ENCODE measurements at regions not wholly inside any gene's neighbourhood (a gene's known extent, or its start where the extent isn't known, plus 50 kb on each side); places are given as distances from the start of the nearest gene placed in this dataset.

DNA sequence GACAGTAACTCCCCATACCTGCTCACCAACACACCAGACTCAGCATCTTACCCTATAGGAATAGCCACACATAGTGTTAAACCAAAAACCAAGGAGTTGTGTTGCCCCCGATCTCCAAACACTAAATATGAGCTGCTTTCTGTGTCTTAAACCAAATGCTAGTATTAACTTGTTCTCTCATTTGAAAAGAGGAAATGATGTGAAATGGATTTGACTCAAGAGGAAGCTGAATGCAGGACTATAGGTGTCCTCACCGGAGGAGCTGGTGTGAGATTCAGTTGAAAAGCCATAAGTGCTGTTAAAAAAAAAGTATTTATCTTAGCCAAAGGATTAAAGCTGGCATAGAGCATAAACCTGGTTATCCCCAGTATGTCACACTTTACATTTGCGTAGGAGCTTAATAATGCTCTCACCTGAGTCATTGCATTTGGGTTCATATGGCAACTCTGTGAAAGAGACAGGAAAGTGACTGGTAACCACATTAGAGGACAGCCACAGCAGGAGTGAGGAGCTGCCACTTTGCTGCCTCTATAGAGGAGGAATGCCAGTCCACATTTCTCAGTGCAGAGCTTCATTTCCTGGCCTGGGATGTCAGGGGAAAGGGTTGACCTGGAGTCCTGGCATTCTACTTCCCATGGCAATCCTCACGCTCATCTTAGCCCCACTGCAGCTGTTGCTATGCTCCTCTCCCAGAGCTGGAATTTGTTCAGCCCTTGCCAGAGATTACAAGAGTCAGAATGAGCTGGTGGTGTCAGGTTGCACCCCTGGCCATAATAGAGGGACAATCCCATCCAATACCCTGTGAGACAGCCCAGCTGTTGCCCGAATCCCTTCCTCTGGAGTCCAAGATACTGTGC, 143.3 kb upstream of the ANKFN1 start:
- DNase-seq, result no peak

GRCh38 chr17:56011406-56012131, 141.7 kb upstream of the ANKFN1 start:
- no peak for DNase-seq

DNA sequence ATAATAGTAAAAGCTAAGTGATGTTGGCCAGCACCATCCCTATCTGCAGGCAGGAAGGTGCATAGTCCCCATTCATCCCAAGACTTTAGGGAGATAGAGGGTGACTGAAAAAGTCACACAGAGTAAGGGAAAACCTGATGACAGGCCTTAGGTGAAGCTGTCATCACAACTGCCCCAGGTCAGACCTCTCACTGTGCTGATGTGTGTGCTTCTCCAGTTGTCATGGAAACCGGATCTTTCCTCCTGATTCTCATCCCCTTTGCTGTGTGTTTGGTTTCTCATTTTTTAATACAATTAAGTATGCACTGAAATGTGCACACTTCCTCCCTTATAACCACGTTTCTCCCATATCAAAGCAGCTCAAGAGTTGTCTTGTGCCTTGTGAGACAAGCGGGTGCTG, 135.1 kb upstream of the ANKFN1 start:
- no peak for DNase-seq

DNA sequence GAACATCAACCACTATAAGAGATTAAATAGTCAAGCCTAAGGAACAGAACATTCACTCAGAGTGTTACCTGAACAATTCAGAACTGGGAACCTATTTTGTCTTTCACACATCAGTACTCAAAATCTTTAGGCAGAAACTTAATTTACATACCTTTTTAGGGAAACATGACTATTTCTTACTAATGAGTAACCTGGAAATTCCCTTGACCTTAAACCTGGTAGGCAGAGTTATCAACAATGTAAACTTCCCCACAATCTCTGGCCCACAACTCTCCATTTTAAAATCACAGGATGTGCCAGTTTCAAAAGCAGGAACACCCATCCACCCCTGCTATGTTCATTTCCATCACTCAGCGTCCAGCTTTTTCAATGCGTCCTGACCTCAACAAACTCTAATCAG, 132.9 kb upstream of the ANKFN1 start:
- no peak for DNase-seq

- no peak for DNase-seq
Measured at GRCh38 chr17:56021681-56022190, 131.5 kb upstream of the ANKFN1 start.

DNA sequence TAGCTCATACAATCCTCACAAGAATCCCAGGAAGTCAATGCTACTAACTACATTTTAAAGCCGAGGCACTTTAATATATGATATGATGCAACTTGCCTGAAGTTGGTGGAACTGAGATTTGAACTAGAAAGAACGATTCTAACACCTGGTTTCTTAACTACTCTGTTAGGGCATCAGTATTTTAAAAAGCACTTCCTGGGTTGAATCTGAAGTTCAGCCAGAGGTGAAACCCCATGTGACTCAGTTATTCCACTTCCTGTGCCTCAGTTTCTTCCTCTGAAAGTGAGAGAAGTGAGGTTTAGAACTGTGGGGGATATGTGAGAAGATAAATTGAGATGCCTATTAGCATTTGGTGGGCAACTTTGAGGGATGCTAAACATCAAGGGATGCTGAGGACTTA, 129.4 kb upstream of the ANKFN1 start:
- no peak for DNase-seq

- DNase-seq, result no peak
Measured at GRCh38 chr17:56026915-56027314, 126.4 kb upstream of the ANKFN1 start.

DNA sequence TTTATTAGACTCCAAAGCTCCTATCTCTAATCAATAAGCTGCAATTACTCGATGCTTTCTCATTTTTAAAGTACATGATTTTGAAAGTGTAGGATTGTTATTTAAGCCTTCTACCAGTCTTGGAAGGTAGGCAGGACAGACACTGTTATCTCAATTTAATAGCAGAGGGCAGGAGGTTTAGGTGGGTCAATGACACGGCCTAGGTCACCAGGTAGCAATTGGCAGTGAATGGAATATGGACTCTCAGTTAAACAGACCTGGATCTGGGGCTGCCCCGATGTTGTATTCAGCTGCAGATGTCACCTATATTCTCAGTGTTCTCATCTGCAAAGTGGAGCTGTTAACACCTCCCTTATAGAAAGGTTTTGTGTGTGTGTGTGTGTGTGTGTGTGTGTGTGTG, 124.4 kb upstream of the ANKFN1 start:
- DNase-seq, result no peak

DNA sequence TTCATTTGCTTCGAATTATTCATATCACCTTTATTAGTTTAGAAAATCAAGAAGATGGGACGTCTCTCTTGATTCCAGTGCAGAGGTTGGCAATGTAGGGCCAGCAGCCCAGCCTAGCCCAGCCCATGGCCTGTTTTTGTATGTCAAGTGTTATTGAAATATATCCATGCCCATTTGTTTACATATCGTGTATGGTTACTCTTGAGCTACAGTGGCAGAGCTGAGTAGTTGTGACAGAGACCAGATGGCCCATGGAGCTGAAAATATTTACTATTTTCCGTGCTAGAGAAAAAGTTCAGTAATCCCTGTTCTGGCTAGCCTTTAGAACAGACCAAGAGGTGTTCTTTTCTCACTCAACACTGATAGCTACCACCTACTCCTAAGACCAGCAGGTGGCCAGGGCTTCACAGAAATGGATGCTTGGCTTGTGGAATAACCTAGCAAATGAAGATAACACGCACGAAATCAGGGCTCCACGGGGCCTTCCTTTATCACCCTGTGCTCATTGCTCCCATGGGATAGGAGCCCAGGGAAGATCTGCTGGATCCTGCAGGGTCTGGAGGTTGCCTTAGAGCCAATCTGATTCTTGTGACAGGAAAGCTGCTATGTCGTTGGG, 123.2 kb upstream of the ANKFN1 start:
- DNase-seq, result no peak

- no peak for DNase-seq
Measured at GRCh38 chr17:56031636-56032035, 121.6 kb upstream of the ANKFN1 start.

DNA sequence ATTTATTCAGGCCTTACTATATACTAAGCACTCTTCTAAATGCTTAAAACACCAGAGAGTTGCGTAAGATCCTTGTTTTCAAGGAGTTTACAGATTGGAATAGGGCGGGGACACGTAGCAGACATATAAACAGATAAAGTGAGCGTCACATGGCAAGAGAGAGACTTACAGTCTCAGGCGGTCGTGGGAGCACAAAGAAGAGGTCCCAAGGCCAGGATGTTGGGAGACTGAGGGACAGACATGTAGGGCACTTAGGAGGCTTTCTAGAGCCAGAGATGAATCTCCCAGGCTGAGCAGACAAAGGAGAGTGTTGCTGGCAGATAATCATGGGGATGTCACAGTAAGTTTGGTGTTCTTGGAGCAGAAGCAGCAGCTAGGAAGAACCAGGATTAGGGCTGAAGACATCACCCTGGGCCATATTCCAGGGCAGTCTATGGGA, 119.1 kb upstream of the ANKFN1 start:
- no peak for DNase-seq

DNA sequence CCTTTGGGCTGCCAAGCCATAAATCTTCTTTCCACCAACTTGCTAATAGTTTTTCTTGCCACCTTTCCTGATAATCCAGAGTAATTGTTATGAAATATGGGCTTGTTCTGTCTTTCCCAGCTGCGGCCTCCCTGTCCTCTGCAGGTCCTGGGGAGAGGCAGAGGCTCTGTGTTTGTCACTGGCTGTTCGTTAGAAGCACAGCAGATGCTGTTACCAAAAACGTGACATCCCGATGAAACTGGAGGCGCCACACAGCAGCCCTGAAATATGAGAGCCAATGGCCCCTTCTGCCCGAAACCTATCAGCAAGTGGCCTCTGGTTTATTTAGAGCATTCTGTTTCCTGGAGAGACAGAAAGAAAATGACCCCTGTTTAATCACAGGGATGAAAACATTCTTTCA, 115.1 kb upstream of the ANKFN1 start:
- peak; percentile 1 for DNase-seq

DNA sequence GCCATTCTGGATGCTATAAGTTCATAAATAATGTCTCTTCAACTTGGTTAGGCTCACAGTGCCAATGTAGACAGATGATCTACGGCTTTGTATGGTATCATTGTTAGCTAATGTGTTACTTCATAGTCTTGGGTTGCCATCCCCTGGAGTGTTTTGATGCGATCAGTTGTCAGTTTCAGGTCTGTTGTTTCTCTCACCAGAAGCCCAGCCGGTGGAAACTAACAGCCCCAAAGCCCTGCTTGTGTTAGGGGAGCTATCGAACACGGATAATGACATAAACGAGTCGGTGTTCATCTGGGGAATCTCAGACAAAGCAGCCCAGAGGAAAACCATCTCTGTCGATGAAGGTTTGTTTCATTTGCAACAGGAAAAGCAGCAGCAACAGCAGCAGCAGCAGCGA, 107.4 kb upstream of the ANKFN1 start:
- no peak for DNase-seq

DNA sequence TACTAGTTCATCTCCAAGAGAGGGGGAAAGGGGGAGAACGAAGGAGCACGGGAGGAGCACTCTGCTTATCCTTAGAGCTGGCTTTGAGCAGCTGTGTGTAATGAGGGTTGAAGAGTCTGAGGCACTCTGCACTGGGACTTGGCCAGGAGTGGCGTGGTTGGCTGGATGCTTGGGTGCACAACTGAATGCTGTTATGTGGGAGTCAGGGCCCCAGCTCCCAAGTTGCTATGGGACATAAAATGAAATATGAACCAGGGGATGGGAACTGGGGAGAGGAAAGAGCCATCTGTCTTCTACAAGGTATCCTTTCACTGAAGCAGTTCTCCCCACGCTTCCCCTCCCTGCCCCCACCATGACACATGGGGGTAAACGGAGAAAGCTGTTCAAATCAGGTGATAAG, 105.9 kb upstream of the ANKFN1 start:
- no peak for DNase-seq

DNA sequence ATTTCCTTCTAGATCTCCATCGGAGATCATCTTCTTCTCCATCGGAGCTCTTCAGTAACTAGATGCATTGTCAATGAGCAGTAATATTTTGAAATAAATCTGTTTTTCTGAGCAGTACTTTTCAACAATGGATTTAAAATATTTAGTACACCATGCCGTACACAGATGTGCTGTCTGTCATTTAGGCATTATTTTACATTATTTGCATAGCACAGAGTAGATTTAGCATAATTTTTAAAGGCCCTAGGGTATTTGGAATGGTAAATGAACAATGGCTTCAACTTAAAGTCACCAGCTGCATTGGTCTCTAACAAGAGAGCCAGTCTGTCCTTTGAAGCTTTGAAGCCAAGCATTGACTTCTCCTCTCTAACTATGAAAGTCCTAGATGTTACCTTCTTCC, 95.4 kb upstream of the ANKFN1 start:
- DNase-seq, result no peak

DNA sequence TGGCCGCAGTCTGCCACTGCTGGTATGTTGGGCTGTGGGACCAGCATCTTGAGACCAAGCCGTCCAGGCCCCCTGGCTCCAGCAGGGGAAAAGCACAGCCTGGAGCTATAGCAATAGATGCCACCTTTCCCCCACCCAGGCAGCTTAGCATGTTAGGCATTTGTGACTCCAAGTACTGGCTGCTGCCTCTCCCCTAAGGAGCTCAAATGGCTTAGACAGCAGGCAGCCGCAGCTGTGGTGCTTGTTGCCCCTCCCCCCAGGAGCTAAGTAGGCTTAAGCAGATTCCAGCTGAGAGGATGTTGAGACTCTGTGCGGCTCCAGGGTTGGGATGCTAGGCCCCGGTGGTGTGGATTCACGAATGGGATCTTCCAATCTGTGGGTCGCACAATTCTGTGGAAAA, 88.8 kb upstream of the ANKFN1 start:
- DNase-seq, result no peak

- no peak for DNase-seq
Measured at GRCh38 chr17:56074361-56074890, 78.8 kb upstream of the ANKFN1 start.

DNA sequence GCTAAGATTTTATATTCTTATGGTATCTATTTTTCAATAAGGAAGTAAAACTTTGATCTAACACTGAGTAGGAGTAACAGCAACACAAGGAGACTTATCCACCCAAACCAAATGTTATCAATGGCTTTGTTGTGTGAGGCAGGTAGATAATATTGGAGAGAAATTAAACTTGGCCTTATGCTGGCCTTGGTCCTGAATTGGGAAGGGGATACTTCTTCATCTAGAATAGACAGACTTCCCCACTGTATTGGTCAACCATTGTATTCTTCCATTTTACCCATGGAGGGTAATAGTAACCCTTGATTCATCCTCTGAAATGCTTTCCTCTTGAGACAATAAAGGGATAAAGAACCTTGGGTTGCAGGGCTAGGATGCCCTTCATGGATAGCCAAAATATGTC, 76.3 kb upstream of the ANKFN1 start:
- DNase-seq, result no peak

- no peak for DNase-seq
Measured at GRCh38 chr17:56083475-56083874, 69.8 kb upstream of the ANKFN1 start.

DNA sequence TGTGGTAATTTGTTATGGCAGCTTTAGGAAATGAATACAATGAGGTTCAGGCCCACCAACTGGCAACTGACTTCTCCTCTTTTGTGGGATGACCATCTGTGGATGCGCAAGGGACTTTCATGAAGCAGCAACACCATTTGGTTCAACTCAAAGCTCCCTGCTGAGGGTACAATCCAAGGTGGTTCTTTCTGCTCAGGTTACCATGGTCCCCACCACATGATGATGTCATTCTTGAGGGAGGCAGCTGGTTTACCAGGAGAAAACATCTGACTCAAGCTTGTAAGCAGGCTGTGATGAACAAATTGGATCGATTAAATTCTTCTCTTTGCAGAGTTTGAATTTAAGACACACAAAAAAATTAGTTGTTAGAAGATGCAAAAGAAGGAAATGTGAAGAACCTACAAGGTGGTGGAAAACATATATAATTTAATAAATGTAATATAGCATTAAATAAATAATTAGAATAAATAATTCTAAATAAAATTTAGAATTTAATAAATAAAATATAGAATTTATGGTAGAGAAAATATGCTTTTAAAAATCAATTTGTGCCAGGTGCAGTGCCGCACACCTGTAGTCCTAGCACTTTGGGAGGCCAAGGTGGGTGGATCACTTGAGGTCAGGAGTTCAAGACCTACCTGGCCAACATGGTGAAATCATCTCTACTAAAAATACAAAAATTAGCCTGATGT, 67.6 kb upstream of the ANKFN1 start:
- DNase-seq, result no peak

DNA sequence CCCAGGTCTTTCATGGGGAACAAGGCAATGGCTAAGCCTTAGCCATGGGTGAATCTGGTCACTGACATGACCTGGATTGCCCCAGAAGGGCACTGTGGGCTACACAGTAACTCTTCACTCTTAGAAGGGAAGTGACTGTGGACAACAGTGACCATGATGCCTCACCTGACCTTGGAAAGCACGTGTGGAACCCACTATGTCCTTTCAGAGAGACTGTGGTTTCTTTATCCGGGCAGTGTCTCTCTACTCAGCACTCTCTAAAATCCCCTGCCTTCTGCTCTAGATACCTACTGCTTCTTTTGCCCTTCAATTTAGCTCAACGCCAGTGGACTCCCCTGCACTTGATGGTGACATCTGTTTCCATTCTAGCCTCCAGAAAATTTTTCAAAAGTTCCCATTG, 66.1 kb upstream of the ANKFN1 start:
- DNase-seq, result no peak

DNA sequence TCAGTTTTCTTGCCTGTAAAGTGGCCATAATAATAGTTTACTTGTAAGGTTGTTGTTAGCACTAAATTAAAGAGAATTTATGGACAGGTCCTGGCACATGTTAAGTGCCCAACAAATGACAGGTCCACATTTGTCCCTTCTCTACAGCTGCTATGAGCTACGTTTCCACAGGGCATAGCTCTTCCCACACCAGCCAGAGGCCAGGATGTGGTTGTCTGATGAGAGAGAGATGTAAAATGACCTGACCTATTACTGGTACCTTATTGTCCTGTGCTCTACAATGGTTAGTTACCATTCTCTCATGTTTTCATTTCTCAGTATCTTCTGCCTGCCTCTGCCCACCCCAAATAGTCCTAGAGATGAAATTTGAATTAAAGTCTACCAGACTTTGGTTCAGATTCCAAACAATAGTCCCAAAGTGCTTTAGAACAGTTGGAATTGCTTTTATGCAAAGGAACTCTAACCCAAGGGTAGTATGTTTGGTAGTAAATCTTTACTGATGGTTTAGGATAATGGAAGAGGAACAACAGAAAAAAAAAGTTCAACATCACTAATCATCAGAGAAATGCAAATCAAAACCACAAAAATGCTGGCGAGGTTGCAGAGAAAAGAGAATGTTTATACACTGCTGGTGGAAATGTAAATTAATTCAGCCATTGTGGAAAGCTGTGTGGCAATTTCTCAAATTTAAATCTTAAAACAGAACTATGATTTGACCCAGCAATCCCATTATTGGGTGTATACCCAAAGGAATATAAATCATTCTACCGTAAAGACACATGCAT, 57.1 kb upstream of the ANKFN1 start:
- DNase-seq, result no peak

Measured in NCI-H2227 treated with DMSO at 0.1 percent for 48 hours (cell line).